ENCODE measurements at regions not wholly inside any gene's neighbourhood (a gene's known extent, or its start where the extent isn't known, plus 50 kb on each side); places are given as distances from the start of the nearest gene placed in this dataset.

DNA sequence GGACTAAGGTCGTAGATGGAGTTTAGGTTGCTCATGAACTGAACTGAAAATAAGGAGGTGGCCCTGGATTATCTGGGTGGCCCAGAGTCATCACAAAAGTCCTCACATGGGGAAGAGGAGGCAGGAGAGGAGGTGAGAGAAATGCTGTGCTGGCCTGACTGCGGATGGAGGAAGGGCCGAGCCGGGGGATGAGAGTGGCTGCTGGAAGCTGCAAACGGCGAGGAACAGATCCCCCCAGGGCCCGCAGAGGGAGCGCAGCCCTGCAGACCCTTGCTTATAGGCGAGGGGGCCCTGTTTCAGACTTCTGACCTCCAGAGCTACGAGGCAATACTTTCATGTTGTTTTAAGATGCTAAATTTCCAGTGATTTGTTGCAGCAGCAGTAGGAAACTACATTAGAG is 102.7 kb upstream of the C1orf174 start:
- Histone ChIP-seq H3K4me1 (ENCODE audit: control insufficient read depth in 1 of 2, insufficient read depth in 2 of 2, low read length in 2 of 2) (no peaks in the 10 kb centered on the region), H3K9me3 (ENCODE audit: control insufficient read depth in 1 of 2, low read length in 2 of 2) (peaks cover 0 to 8% of the 10 kb centered on the region in 2 donors), H3K36me3 (ENCODE audit: control insufficient read depth in 1 of 2, insufficient read depth in 2 of 2, low read length in 2 of 2) (no peaks in the 10 kb centered on the region), H3K4me3 (ENCODE audit: low read depth in 1 of 2, low read length in 2 of 2) (no peak overlapping the region), H3K27ac (ENCODE audit: low read length) (no peak overlapping the region), H3K27me3 (ENCODE audit: low read depth, low read length) (no peaks in the 10 kb centered on the region)

DNA sequence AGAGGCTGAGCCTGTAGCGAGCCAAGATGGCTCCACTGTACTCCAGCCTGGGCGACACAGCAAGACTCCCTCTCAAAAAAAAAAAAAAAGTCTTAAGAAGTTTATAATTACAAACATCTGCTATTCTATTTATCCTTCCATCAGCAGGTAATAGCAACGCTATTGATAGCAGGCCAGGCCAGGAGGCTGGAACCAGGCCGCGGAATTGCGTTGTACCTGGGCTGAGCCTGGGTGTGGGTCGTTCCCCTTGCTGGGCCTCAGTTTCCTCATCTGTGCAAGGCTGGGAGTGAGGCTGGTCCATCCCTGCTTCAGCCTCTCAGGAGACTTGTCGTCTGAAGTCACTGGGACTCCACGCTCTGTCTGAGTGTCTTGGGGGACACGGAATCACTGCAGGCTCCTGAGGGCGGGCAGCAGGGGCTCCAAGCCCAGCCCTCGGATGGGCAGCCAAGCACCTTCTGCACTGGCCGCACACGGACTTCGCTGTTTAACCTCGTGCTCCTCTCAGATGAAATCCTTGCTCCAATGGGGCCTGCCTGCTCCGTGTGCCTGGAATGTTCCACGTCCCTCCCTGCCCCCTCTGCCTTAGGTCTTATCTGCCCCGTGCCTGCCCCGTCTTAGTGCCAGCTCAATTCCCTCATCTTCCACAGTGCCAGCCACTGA is 103.9 kb upstream of the C1orf174 start:
- H3K27me3 ChIP-seq (ENCODE audit: low read depth, low read length): no peaks in the 10 kb centered on the region
- H3K9me3 ChIP-seq (ENCODE audit: control insufficient read depth in 1 of 2, low read length in 2 of 2): peaks cover 0 to 15% of the 10 kb centered on the region in 2 donors
- no peaks in the 10 kb centered on the region for H3K4me1 ChIP-seq (ENCODE audit: control insufficient read depth in 1 of 2, insufficient read depth in 2 of 2, low read length in 2 of 2)
- no peaks in the 10 kb centered on the region for H3K36me3 ChIP-seq (ENCODE audit: control insufficient read depth in 1 of 2, insufficient read depth in 2 of 2, low read length in 2 of 2)
- no peak overlapping the region for H3K27ac ChIP-seq (ENCODE audit: low read length)
- no peak overlapping the region for H3K4me3 ChIP-seq (ENCODE audit: low read depth in 1 of 2, low read length in 2 of 2)

DNA sequence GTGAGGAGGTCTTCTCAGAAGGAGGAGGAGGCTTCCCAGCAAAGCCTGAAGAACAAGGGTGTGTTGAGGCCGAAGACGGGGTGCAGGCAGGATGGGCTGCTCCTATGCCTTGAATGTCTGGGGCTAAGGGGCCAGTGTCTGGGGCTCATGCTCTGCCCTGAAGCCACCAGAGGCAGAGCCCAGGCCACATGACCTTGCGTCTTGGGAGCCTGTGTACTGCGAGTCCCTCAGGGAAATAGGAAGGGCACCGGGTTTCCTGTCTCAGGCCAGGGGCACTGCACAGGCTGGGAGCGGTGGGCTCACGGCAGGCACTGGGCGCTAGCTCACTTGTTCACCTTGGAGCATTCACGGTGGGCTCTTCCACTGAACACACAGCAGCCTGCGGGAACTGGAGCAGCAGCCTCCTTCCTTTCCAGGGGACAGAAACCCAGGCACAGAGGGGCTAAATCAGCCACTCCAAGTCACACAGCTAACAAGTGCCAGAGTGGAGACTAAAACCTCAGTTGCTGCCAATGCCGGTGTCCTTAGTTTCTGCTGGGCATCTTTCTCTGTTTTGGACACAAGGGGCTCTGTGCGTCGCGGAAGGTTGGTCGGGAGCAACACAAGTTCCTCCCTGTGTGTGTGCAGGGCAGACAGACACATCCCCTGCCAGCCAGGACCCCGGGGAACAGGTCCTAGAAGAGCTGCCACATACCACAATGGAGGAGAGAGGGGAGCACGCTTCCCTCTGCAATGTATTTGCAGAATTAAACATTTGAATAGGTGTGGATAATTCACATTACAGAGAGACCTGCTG is 104.8 kb upstream of the C1orf174 start:
- peaks cover 0 to 15% of the 10 kb centered on the region in 2 donors for H3K9me3 ChIP-seq (ENCODE audit: control insufficient read depth in 1 of 2, low read length in 2 of 2)
- no peak overlapping the region for H3K27ac ChIP-seq (ENCODE audit: low read length)
- no peak overlapping the region for H3K4me3 ChIP-seq (ENCODE audit: low read depth in 1 of 2, low read length in 2 of 2)
- H3K36me3 ChIP-seq (ENCODE audit: control insufficient read depth in 1 of 2, insufficient read depth in 2 of 2, low read length in 2 of 2): no peaks in the 10 kb centered on the region
- no peaks in the 10 kb centered on the region for H3K27me3 ChIP-seq (ENCODE audit: low read depth, low read length)
- H3K4me1 ChIP-seq (ENCODE audit: control insufficient read depth in 1 of 2, insufficient read depth in 2 of 2, low read length in 2 of 2): no peaks in the 10 kb centered on the region

DNA sequence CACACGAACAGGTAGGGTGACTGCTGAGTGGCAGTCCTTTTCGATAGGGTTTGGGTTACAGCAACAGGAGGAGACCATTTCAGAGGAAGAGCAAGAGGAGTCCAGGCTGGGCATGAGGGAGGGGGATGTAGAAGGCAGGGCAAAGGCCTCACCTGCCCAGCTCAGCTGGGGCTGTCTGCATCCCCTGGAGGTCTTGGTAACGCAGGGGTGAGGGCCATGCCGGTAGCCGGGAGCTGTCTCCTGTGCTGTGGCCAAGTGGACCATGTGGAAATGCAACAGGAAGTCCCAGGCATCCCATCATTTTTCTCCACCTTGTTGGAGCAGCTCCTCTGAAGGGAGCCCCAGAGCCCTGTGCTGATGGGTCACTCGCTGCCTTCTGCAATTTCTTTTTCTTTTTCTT is 105.4 kb upstream of the C1orf174 start:
- Histone ChIP-seq H3K36me3 (ENCODE audit: control insufficient read depth in 1 of 2, insufficient read depth in 2 of 2, low read length in 2 of 2) (no peaks in the 10 kb centered on the region), H3K27ac (ENCODE audit: low read length) (no peak overlapping the region), H3K27me3 (ENCODE audit: low read depth, low read length) (no peaks in the 10 kb centered on the region), H3K4me1 (ENCODE audit: control insufficient read depth in 1 of 2, insufficient read depth in 2 of 2, low read length in 2 of 2) (no peaks in the 10 kb centered on the region), H3K9me3 (ENCODE audit: control insufficient read depth in 1 of 2, low read length in 2 of 2) (peaks cover 0 to 15% of the 10 kb centered on the region in 2 donors), H3K4me3 (ENCODE audit: low read depth in 1 of 2, low read length in 2 of 2) (no peak overlapping the region)

DNA sequence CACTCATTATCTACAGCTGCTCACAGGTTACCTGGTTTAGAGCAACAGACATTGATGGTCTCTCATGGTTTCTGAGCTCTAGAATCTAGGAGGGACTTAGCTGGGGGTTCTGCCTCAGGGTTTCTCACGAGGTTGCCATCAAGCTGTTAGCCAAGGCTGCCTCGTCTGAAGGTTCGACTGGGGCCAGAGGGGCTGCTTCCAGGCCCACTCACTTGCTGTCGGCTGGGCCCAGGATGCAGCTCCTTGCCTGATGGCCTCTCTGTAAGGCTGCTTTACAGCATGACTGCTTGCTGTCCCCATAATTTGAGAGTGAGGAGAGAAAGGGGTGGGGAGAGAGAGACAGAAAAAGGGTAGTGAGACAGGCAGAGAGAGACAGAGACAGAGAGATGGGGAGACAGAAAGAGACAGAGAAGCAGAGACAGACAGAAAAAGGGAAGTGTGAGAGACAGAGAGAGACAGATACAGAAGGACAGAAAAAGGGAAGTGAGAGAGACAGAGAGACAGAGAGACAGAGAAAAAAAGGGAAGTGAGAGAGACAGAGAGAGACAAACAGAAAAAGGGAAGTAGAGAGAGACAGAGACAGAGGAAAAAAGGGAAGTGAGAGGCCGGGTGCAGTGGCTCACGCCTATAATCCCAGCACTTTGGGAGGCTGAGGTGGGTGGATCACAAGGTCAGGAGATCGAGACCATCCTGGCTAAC is 106.8 kb upstream of the C1orf174 start:
- H3K4me3 ChIP-seq (ENCODE audit: low read depth in 1 of 2, low read length in 2 of 2): no peak overlapping the region
- H3K9me3 ChIP-seq (ENCODE audit: control insufficient read depth in 1 of 2, low read length in 2 of 2): peaks cover 0 to 15% of the 10 kb centered on the region in 2 donors
- H3K27me3 ChIP-seq (ENCODE audit: low read depth, low read length): no peaks in the 10 kb centered on the region
- no peaks in the 10 kb centered on the region for H3K36me3 ChIP-seq (ENCODE audit: control insufficient read depth in 1 of 2, insufficient read depth in 2 of 2, low read length in 2 of 2)
- no peaks in the 10 kb centered on the region for H3K4me1 ChIP-seq (ENCODE audit: control insufficient read depth in 1 of 2, insufficient read depth in 2 of 2, low read length in 2 of 2)
- H3K27ac ChIP-seq (ENCODE audit: low read length): no peak overlapping the region

DNA sequence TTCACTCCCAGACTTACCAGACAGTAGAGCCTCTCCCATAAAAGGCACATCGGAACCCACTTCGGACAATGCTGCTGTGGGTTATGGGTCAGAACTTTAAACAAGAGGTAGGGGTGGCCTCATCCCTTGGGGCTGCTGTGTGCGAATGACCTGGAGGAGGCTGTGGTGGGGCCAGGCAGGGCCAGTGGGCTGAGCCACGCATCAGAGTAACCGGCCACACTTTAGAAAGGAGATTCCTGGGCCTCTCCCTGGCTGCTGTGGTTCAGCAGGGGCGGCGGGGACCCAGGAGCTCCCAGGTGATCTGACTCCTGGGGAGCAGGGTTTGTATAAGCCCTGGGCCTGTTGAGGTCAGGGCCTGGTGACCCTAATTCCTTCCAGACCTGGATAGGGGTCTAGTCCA is 110.2 kb upstream of the C1orf174 start:
- Histone ChIP-seq H3K27me3 (ENCODE audit: low read depth, low read length) (no peaks in the 10 kb centered on the region), H3K9me3 (ENCODE audit: control insufficient read depth in 1 of 2, low read length in 2 of 2) (peaks cover 0 to 15% of the 10 kb centered on the region in 2 donors), H3K36me3 (ENCODE audit: control insufficient read depth in 1 of 2, insufficient read depth in 2 of 2, low read length in 2 of 2) (no peaks in the 10 kb centered on the region), H3K4me3 (ENCODE audit: low read depth in 1 of 2, low read length in 2 of 2) (no peak overlapping the region), H3K4me1 (ENCODE audit: control insufficient read depth in 1 of 2, insufficient read depth in 2 of 2, low read length in 2 of 2) (no peaks in the 10 kb centered on the region), H3K27ac (ENCODE audit: low read length) (no peak overlapping the region)

DNA sequence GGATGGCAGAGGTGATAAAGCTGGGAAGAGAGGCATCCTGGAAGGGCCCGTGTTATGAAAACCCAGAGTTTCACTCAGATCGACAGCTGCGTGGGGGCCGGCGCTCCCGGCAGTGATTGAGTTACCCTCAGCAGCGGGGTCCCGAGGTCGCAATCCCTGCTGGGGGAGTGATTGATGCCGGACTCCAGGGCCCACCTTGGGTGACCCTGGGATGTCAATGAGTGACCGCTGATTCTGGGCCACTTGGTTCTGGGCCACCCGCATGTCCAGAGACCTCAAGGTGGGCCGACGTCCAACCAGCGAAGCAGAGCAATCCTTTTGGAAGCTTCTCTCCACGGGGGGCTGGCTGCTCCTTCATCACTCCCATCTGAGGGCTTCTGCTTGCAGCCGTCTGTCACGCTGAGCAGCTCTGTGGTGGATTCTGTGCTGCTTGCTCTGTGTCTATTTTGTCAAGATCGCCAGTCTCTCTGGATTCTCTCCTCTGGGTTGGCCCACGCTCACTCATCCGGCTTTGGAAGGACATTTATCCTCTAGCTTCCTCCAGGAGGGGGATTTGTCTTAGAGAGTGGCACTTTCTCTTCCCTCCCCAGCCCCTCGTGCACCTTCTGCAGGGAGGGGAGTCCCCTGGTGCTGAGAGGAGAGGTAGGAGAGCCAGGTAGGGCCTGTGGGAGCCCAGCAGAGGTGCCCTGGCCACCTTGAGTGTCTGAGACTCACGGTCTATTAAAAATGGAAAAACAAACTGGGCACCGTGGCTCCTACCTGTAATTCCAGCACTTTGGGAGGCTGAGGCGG is 110.9 kb upstream of the C1orf174 start:
- Histone ChIP-seq H3K4me3 (ENCODE audit: low read depth in 1 of 2, low read length in 2 of 2) (no peak overlapping the region), H3K36me3 (ENCODE audit: control insufficient read depth in 1 of 2, insufficient read depth in 2 of 2, low read length in 2 of 2) (no peaks in the 10 kb centered on the region), H3K27me3 (ENCODE audit: low read depth, low read length) (no peaks in the 10 kb centered on the region), H3K9me3 (ENCODE audit: control insufficient read depth in 1 of 2, low read length in 2 of 2) (peaks cover 0 to 15% of the 10 kb centered on the region in 2 donors), H3K27ac (ENCODE audit: low read length) (no peak overlapping the region), H3K4me1 (ENCODE audit: control insufficient read depth in 1 of 2, insufficient read depth in 2 of 2, low read length in 2 of 2) (no peaks in the 10 kb centered on the region)

DNA sequence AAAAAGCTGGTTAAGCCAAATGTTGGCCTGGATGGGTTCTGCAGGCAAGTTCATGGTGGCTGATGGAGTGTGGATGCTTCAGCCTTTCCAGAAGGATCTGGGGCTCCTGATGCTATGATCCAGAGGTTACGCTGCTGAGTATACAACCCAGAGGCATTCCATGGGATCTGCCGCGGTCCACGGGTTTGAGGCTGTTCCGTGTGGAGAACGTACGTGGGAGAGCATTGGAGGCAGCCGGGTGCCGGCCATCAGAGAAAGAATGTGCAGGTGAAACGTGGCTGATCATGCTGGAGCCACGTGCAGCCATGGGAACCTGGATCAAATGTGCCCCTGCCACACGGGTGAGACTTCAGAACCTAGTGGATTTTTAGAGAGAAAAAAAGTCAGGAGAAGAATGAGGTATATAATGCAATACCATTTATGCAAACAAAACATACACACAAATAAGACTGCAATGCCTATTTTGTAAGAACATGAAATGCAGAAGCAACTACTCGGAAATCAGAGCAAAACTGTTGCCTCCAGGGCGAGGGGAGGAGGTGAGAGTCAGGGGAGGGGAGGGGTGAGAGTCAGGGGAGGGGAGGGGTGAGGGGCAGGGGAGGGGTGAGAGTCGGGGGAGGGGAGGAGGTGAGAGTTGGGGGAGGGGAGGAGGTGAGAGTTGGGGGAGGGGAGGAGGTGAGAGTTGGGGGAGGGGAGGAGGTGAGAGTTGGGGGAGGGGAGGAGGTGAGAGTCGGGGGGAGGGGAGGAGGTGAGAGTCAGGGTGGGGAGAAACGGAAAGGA is 116.5 kb upstream of the C1orf174 start:
- H3K27ac ChIP-seq (ENCODE audit: low read length): no peak overlapping the region
- no peaks in the 10 kb centered on the region for H3K9me3 ChIP-seq (ENCODE audit: control insufficient read depth in 1 of 2, low read length in 2 of 2)
- H3K4me1 ChIP-seq (ENCODE audit: control insufficient read depth in 1 of 2, insufficient read depth in 2 of 2, low read length in 2 of 2): no peaks in the 10 kb centered on the region
- H3K27me3 ChIP-seq (ENCODE audit: low read depth, low read length): no peaks in the 10 kb centered on the region
- no peaks in the 10 kb centered on the region for H3K36me3 ChIP-seq (ENCODE audit: control insufficient read depth in 1 of 2, insufficient read depth in 2 of 2, low read length in 2 of 2)
- no peak overlapping the region for H3K4me3 ChIP-seq (ENCODE audit: low read depth in 1 of 2, low read length in 2 of 2)

DNA sequence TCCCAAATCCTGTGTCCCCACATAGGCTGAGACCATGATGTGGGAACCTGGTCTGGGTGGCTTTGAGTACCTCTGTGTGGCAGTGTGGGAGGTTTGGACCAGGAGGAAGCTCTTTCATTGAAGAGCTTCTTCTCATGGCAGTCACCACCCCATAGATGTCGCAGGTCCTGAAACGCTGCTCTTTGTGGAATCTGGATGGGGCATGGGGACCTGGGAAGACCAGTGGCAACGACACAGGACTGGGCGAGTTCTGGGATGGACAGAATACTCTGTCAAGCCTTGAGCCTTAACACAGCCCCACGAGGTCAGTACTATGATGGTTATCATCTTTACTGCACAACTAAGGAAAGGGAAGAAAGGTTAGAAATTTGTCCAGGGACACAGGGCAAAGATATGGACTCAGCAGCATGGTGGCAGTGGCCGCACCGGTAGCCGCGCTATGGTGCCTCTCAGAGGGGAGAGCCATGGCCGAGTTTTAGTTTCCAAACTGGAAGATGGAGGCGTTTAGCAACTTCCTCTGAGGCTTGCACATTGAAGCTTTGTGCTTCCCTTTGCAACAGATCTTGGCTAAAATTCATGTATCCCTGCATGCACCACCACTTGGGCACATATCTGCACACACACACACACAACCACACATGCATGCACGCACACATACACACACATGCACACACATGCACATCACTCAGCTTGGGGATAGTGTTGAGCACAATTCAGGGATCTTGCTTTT is 117.7 kb upstream of the C1orf174 start:
- Histone ChIP-seq H3K27ac (ENCODE audit: low read length) (no peak overlapping the region), H3K27me3 (ENCODE audit: low read depth, low read length) (no peaks in the 10 kb centered on the region), H3K4me1 (ENCODE audit: control insufficient read depth in 1 of 2, insufficient read depth in 2 of 2, low read length in 2 of 2) (no peaks in the 10 kb centered on the region), H3K36me3 (ENCODE audit: control insufficient read depth in 1 of 2, insufficient read depth in 2 of 2, low read length in 2 of 2) (no peaks in the 10 kb centered on the region), H3K9me3 (ENCODE audit: control insufficient read depth in 1 of 2, low read length in 2 of 2) (no peaks in the 10 kb centered on the region), H3K4me3 (ENCODE audit: low read depth in 1 of 2, low read length in 2 of 2) (no peak overlapping the region)

DNA sequence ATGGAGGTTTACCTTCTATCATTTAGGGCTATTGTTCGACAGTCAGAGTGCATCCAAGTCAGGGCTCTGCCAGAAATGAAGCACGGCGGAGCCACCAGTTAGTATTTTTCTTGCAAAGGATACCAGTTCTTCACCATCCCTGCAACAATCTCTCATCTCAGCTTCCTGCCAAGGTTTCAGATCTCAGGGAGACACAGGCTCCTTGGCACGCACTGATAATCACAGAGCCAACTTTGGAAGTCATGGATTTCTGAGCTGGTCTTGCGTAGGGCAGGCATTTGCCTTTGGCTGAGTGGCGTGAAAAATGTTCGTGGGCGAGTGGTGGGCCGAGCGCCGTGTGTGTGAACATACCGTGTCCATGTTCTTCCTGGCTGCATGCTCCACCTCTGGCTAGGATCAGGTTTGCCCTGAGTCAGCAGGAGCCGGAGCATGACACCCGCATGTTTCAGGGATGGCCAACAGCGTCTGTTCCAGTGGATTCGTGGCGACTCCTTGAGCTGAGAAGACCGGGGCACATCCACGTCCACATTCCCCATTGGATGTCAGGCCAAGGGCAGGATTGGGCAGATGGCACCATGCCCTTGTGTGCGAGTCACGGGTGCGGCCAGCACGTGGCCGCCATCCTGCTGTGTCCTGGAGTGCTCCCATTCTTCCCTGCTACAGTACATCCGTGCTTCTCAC is 118.5 kb upstream of the C1orf174 start:
- Histone ChIP-seq H3K27me3 (ENCODE audit: low read depth, low read length) (no peaks in the 10 kb centered on the region), H3K4me3 (ENCODE audit: low read depth in 1 of 2, low read length in 2 of 2) (no peak overlapping the region), H3K36me3 (ENCODE audit: control insufficient read depth in 1 of 2, insufficient read depth in 2 of 2, low read length in 2 of 2) (no peaks in the 10 kb centered on the region), H3K4me1 (ENCODE audit: control insufficient read depth in 1 of 2, insufficient read depth in 2 of 2, low read length in 2 of 2) (no peaks in the 10 kb centered on the region), H3K27ac (ENCODE audit: low read length) (no peak overlapping the region), H3K9me3 (ENCODE audit: control insufficient read depth in 1 of 2, low read length in 2 of 2) (no peaks in the 10 kb centered on the region)

Data from muscle layer of duodenum (tissue), 2 donors.